ENCODE measurements at regions not wholly inside any gene's neighbourhood (a gene's known extent, or its start where the extent isn't known, plus 50 kb on each side); places are given as distances from the start of the nearest gene placed in this dataset.

- no peak for DNase-seq
- ATAC-seq: no peak
- no peak overlapping the region for H3K27ac ChIP-seq
- intact Hi-C loops (cut with DNase I): no loop called here
- no peaks in the 10 kb centered on the region for H3K9me3 ChIP-seq
- no peaks in the 10 kb centered on the region for H3K27me3 ChIP-seq (ENCODE audit: low read depth)
- TF ChIP-seq CTCF (IDR thresholded peaks at IDR 0.05): no peak
- H3K4me1 ChIP-seq: no peaks in the 10 kb centered on the region
- no peak overlapping the region for H3K4me3 ChIP-seq
- H3K36me3 ChIP-seq: no peaks in the 10 kb centered on the region
Observed at GRCh38 chr14:101191101-101191720, 287.7 kb upstream of the RTL1 start.

- intact Hi-C loops (cut with DNase I): no loop called here
- TF ChIP-seq CTCF (IDR thresholded peaks at IDR 0.05): no peak
- no peaks in the 10 kb centered on the region for H3K36me3 ChIP-seq
- no peaks in the 10 kb centered on the region for H3K27me3 ChIP-seq (ENCODE audit: low read depth)
- DNase-seq: no peak
- no peaks in the 10 kb centered on the region for H3K9me3 ChIP-seq
- H3K4me1 ChIP-seq: no peaks in the 10 kb centered on the region
- no peak overlapping the region for H3K4me3 ChIP-seq
- no peak for ATAC-seq
- H3K27ac ChIP-seq: no peak overlapping the region
Observed at GRCh38 chr14:101191721-101192660, 288.5 kb upstream of the RTL1 start.

- Histone ChIP-seq H3K27ac (no peak overlapping the region), H3K27me3 (ENCODE audit: low read depth) (no peaks in the 10 kb centered on the region), H3K9me3 (no peaks in the 10 kb centered on the region), H3K4me1 (no peaks in the 10 kb centered on the region), H3K4me3 (no peak overlapping the region), H3K36me3 (no peaks in the 10 kb centered on the region)
- intact Hi-C loops (cut with DNase I): no loop called here
- no peak for TF ChIP-seq CTCF (IDR thresholded peaks at IDR 0.05)
- ATAC-seq (no peak), DNase-seq (no peak)
Observed at GRCh38 chr14:101192661-101193000, 289.1 kb upstream of the RTL1 start.

GRCh38 chr14:101193106-101193844, 289.8 kb upstream of the RTL1 start:
- Histone ChIP-seq H3K27me3 (ENCODE audit: low read depth) (no peaks in the 10 kb centered on the region), H3K36me3 (no peaks in the 10 kb centered on the region), H3K9me3 (no peaks in the 10 kb centered on the region), H3K4me3 (no peak overlapping the region), H3K4me1 (no peaks in the 10 kb centered on the region), H3K27ac (no peak overlapping the region)
- ATAC-seq: no peak
- intact Hi-C loops (cut with DNase I): no loop called here
- no peak for DNase-seq
- no peak for TF ChIP-seq CTCF (IDR thresholded peaks at IDR 0.05)

- H3K27ac ChIP-seq: no peak overlapping the region
- no peak for DNase-seq
- no peaks in the 10 kb centered on the region for H3K9me3 ChIP-seq
- H3K36me3 ChIP-seq: no peaks in the 10 kb centered on the region
- no peak for TF ChIP-seq CTCF (IDR thresholded peaks at IDR 0.05)
- intact Hi-C loops (cut with DNase I): no loop called here
- ATAC-seq: no peak
- H3K4me1 ChIP-seq: no peaks in the 10 kb centered on the region
- no peak overlapping the region for H3K4me3 ChIP-seq
- H3K27me3 ChIP-seq (ENCODE audit: low read depth): no peaks in the 10 kb centered on the region
Observed at GRCh38 chr14:101193845-101194372, 290.4 kb upstream of the RTL1 start.

Measured in lower lobe of right lung (tissue), 2 donors.